Stomach (tissue), 4 donors: ENCODE measurements at regions not wholly inside any gene's neighbourhood (a gene's known extent, or its start where the extent isn't known, plus 50 kb on each side); places are given as distances from the start of the nearest gene placed in this dataset.

Experiments used
- CTCF ChIP-seq, 7 experiments: fragments of 450-650 bp in 4 of 7; fragments of 200-600 bp in 3 of 7; sonication (generic) in 3 of 7; IDR thresholded peaks; one replicate each; pipeline ENCODE4 v1.5.1; 2016 to 2019; ENCODE audit warnings: antibody characterized with exemption in 7 of 7, control low read depth in 2 of 7, mild to moderate bottlenecking in 1 of 7
- POLR2A ChIP-seq, 4 donors: fragments of 450-650 bp; IDR thresholded peaks; one replicate each; pipeline ENCODE4 v1.6.1; 2016; ENCODE audit warnings: antibody characterized with exemption in 4 of 4, control low read depth in 2 of 4, mild to moderate bottlenecking in 1 of 4, moderate library complexity in 1 of 4
- POLR2AphosphoS5 ChIP-seq, 3 donors: sonication (generic); formaldehyde crosslinking; IDR thresholded peaks; one replicate each; pipeline ENCODE4 v1.6.1; 2016; ENCODE audit warnings: antibody characterized with exemption in 3 of 3

GRCh38 chr12:87216436-87216835, 812.8 kb downstream of the C12orf50 start:
- TF ChIP-seq CTCF (IDR thresholded peaks at IDR 0.05), result no peak
- TF ChIP-seq POLR2AphosphoS5 (IDR thresholded peaks at IDR 0.05), result no peak
- TF ChIP-seq POLR2A (IDR thresholded peaks at IDR 0.05), result no peak
